Adrenal gland (tissue), 5 donors: ENCODE measurements at regions not wholly inside any gene's neighbourhood (a gene's known extent, or its start where the extent isn't known, plus 50 kb on each side); places are given as distances from the start of the nearest gene placed in this dataset.

ENCODE experiments used
- POLR2A ChIP-seq, 2 donors: fragments of 450-650 bp; IDR thresholded peaks; one replicate each; pipeline ENCODE4 v1.6.1; 2017; ENCODE audit warnings: antibody characterized with exemption in 2 of 2, mild to moderate bottlenecking in 2 of 2, moderate library complexity in 1 of 2
- TF ChIP-seq, protein P1 (sequence below), 6 experiments: fragments of 450-650 bp in 4 of 6; fragments of 200-600 bp in 2 of 6; sonication (generic) in 1 of 6; IDR thresholded peaks; 1 replicate in 5 of 6; 2 replicates in 1 of 6; pipeline versions ENCODE4 v1.5.1 to v1.8.0; 2016 to 2021; ENCODE audit warnings: antibody characterized with exemption in 6 of 6, mild to moderate bottlenecking in 2 of 6, moderate library complexity in 1 of 6
- donor health status: DM: no; HTN: no; CAD: no.

DNA sequence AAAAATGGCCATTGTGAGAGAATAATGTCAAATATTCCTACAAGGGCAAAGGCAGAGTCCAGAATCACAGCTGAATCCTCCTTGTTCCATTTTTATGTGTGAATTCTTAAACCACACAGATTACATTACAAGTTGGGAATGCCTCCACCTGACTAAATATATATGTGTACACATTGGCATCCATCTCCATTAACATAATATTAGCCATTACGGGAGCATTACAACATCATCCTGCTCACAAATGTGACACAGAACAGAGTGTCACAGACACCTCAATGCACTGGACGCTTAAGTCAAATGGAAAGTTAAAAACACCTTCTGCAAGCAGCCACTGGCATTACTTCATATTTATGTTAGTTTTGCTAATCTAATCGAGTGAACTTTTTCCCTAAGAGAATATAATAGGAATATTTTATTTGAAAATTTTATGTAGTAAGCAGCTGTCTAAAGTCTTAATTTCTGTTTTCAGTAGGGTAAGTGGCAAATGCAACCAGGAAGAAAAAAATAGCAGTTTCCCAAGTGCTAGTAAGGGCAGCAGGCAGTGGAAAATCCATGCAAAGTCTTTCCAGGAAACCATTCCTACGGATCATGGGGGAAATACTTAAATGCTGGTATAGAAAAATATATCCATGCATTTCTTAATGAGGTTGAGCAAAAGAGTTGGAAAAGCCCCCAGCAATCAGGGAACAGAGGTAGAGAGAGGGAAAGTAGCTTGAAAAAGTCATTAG lies 255.6 kb downstream of the OSR1 start:
- no peak for TF ChIP-seq POLR2A (IDR thresholded peaks at IDR 0.05)
- TF ChIP-seq, protein P1, sequence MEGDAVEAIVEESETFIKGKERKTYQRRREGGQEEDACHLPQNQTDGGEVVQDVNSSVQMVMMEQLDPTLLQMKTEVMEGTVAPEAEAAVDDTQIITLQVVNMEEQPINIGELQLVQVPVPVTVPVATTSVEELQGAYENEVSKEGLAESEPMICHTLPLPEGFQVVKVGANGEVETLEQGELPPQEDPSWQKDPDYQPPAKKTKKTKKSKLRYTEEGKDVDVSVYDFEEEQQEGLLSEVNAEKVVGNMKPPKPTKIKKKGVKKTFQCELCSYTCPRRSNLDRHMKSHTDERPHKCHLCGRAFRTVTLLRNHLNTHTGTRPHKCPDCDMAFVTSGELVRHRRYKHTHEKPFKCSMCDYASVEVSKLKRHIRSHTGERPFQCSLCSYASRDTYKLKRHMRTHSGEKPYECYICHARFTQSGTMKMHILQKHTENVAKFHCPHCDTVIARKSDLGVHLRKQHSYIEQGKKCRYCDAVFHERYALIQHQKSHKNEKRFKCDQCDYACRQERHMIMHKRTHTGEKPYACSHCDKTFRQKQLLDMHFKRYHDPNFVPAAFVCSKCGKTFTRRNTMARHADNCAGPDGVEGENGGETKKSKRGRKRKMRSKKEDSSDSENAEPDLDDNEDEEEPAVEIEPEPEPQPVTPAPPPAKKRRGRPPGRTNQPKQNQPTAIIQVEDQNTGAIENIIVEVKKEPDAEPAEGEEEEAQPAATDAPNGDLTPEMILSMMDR (IDR thresholded peaks at IDR 0.05): no peak
